Mucosa of stomach (tissue), 1 donor: ENCODE measurements at regions not wholly inside any gene's neighbourhood (a gene's known extent, or its start where the extent isn't known, plus 50 kb on each side); places are given as distances from the start of the nearest gene placed in this dataset.

Experiments
- H3K27me3 ChIP-seq: one replicate; pipeline ENCODE4 v1.7.0; 2013; ENCODE audit warnings: mild to moderate bottlenecking, low read length; ENCODE audit not compliant: control insufficient read depth, insufficient read depth
- H3K36me3 ChIP-seq: one replicate; pipeline ENCODE4 v1.7.0; 2013; ENCODE audit warnings: low read length; ENCODE audit not compliant: control insufficient read depth, insufficient read depth
- H3K4me1 ChIP-seq: one replicate; pipeline ENCODE4 v1.7.0; 2013; ENCODE audit warnings: mild to moderate bottlenecking, low read length; ENCODE audit not compliant: control insufficient read depth, insufficient read depth
- H3K4me3 ChIP-seq: one replicate; pipeline ENCODE4 v1.7.0; 2013; ENCODE audit warnings: low read length
- H3K9ac ChIP-seq: one replicate; pipeline ENCODE4 v1.7.0; 2013; ENCODE audit warnings: mild to moderate bottlenecking, low read length, moderate library complexity
- H3K9me3 ChIP-seq: one replicate; pipeline ENCODE4 v1.7.0; 2013; ENCODE audit warnings: mild to moderate bottlenecking, low read length, moderate library complexity; ENCODE audit not compliant: control insufficient read depth
- donor health status: Pancreatic carcinoma.

- no peak overlapping the region for H3K4me3 ChIP-seq
- H3K27me3 ChIP-seq: no peaks in the 10 kb centered on the region
- no peak overlapping the region for H3K9ac ChIP-seq
- no peaks in the 10 kb centered on the region for H3K36me3 ChIP-seq
- H3K9me3 ChIP-seq: no peaks in the 10 kb centered on the region
- no peaks in the 10 kb centered on the region for H3K4me1 ChIP-seq
Observed at GRCh38 chr20:4352348-4352747, 103.3 kb upstream of the ADRA1D start.

- Histone ChIP-seq H3K9ac (no peak overlapping the region), H3K4me3 (no peak overlapping the region), H3K27me3 (no peaks in the 10 kb centered on the region), H3K36me3 (no peaks in the 10 kb centered on the region), H3K4me1 (no peaks in the 10 kb centered on the region), H3K9me3 (no peaks in the 10 kb centered on the region)
Observed at GRCh38 chr20:4350096-4350495, 101.0 kb upstream of the ADRA1D start.

- Histone ChIP-seq H3K4me3 (no peak overlapping the region), H3K27me3 (peaks cover 4% of the 10 kb centered on the region), H3K9ac (no peak overlapping the region), H3K36me3 (no peaks in the 10 kb centered on the region), H3K4me1 (no peaks in the 10 kb centered on the region), H3K9me3 (no peaks in the 10 kb centered on the region)
Observed at GRCh38 chr20:4344670-4345069, 95.6 kb upstream of the ADRA1D start.

GRCh38 chr20:4342609-4343008 is 93.5 kb upstream of the ADRA1D start:
- Histone ChIP-seq H3K4me3 (no peak overlapping the region), H3K27me3 (peaks cover 4% of the 10 kb centered on the region), H3K9me3 (no peaks in the 10 kb centered on the region), H3K36me3 (no peaks in the 10 kb centered on the region), H3K9ac (no peak overlapping the region), H3K4me1 (no peaks in the 10 kb centered on the region)

GRCh38 chr20:4341804-4342485 is 92.9 kb upstream of the ADRA1D start:
- Histone ChIP-seq H3K36me3 (no peaks in the 10 kb centered on the region), H3K9ac (no peak overlapping the region), H3K4me1 (no peaks in the 10 kb centered on the region), H3K27me3 (peaks cover 4% of the 10 kb centered on the region), H3K4me3 (no peak overlapping the region), H3K9me3 (no peaks in the 10 kb centered on the region)

- H3K4me1 ChIP-seq: no peaks in the 10 kb centered on the region
- no peak overlapping the region for H3K9ac ChIP-seq
- H3K27me3 ChIP-seq: no peaks in the 10 kb centered on the region
- no peaks in the 10 kb centered on the region for H3K9me3 ChIP-seq
- H3K36me3 ChIP-seq: no peaks in the 10 kb centered on the region
- no peak overlapping the region for H3K4me3 ChIP-seq
Observed at GRCh38 chr20:4335722-4336121, 86.6 kb upstream of the ADRA1D start.

GRCh38 chr20:4332121-4332860 is 83.2 kb upstream of the ADRA1D start:
- no peaks in the 10 kb centered on the region for H3K4me1 ChIP-seq
- no peak overlapping the region for H3K9ac ChIP-seq

GRCh38 chr20:4330011-4330410 is 80.9 kb upstream of the ADRA1D start:
- Histone ChIP-seq H3K27me3 (no peaks in the 10 kb centered on the region), H3K4me3 (no peak overlapping the region), H3K4me1 (no peaks in the 10 kb centered on the region), H3K9me3 (no peaks in the 10 kb centered on the region), H3K9ac (no peak overlapping the region), H3K36me3 (no peaks in the 10 kb centered on the region)

More at GRCh38 chr20:4332121-4332860, 83.2 kb upstream of the ADRA1D start:
- no peaks in the 10 kb centered on the region for H3K27me3 ChIP-seq
- H3K4me3 ChIP-seq: no peak overlapping the region
- H3K9me3 ChIP-seq: no peaks in the 10 kb centered on the region
- H3K36me3 ChIP-seq: no peaks in the 10 kb centered on the region

GRCh38 chr20:4329232-4329631 is 80.1 kb upstream of the ADRA1D start:
- Histone ChIP-seq H3K9me3 (no peaks in the 10 kb centered on the region), H3K4me3 (no peak overlapping the region), H3K4me1 (no peaks in the 10 kb centered on the region), H3K27me3 (no peaks in the 10 kb centered on the region), H3K9ac (no peak overlapping the region), H3K36me3 (no peaks in the 10 kb centered on the region)

GRCh38 chr20:4328541-4328940 is 79.5 kb upstream of the ADRA1D start:
- H3K36me3 ChIP-seq: no peaks in the 10 kb centered on the region
- H3K9ac ChIP-seq: no peak overlapping the region
- no peaks in the 10 kb centered on the region for H3K4me1 ChIP-seq
- H3K9me3 ChIP-seq: no peaks in the 10 kb centered on the region
- no peak overlapping the region for H3K4me3 ChIP-seq
- H3K27me3 ChIP-seq: no peaks in the 10 kb centered on the region

- H3K27me3 ChIP-seq: no peaks in the 10 kb centered on the region
- H3K9me3 ChIP-seq: no peaks in the 10 kb centered on the region
- H3K9ac ChIP-seq: no peak overlapping the region
- H3K36me3 ChIP-seq: no peaks in the 10 kb centered on the region
- no peaks in the 10 kb centered on the region for H3K4me1 ChIP-seq
- no peak overlapping the region for H3K4me3 ChIP-seq
Observed at GRCh38 chr20:4327956-4328355, 78.9 kb upstream of the ADRA1D start.

- no peak overlapping the region for H3K9ac ChIP-seq
- H3K9me3 ChIP-seq: no peaks in the 10 kb centered on the region
- no peaks in the 10 kb centered on the region for H3K4me1 ChIP-seq
- no peak overlapping the region for H3K4me3 ChIP-seq
- H3K36me3 ChIP-seq: no peaks in the 10 kb centered on the region
- H3K27me3 ChIP-seq: no peaks in the 10 kb centered on the region
Observed at GRCh38 chr20:4326195-4327065, 77.3 kb upstream of the ADRA1D start.
